IMR-90 (cell line): ENCODE measurements at regions not wholly inside any gene's neighbourhood (a gene's known extent, or its start where the extent isn't known, plus 50 kb on each side); places are given as distances from the start of the nearest gene placed in this dataset.

Source experiments
- ATAC-seq: fragments of 200-7000 bp; cut with Tn5 transposase; 2 replicates; pipeline ENCODE4 v1.9.1; 2020; ENCODE audit warnings: low read depth, mild to moderate bottlenecking, moderate library complexity
- BruUV-seq: library from RNA; stranded (reverse); fragments of 400-500 nt; replicated peaks from 2 replicates; lab custom pipeline; 2021; lab: Mats Ljungman, UMichigan
- CTCF ChIA-PET: fragments of 300-600 bp; formaldehyde crosslinking; extraction: SDS; loops from one replicate; lab custom pipeline; 2021; ENCODE audit warnings: antibody characterized with exemption; lab: Yijun Ruan, JAX
- POLR2A ChIA-PET: fragments of 300-600 bp; sonication (Branson Sonifier 250); formaldehyde crosslinking; loops from one replicate; lab custom pipeline; 2022; ENCODE audit warnings: antibody characterized with exemption; ENCODE audit not compliant: unreplicated experiment; lab: Charles Lee
- DNase-seq: peaks from one replicate; pipeline ENCODE4 v3.0.0; 2013
- H2AFZ ChIP-seq: replicated peaks from 2 replicates; pipeline ENCODE3; 2013; ENCODE audit warnings: low read length, mild to moderate bottlenecking; ENCODE audit not compliant: poor library complexity
- H2AK5ac ChIP-seq: 2 replicates; pipeline ENCODE4 v1.6.1; 2013; ENCODE audit warnings: low read depth, low read length, inconsistent platforms
- H2AK9ac ChIP-seq: replicated peaks from 2 replicates; pipeline ENCODE3; 2013; ENCODE audit warnings: mild to moderate bottlenecking, low read depth, low read length, moderate library complexity; ENCODE audit not compliant: poor library complexity
- H2BK120ac ChIP-seq: 2 replicates; pipeline ENCODE4 v1.6.1; 2013; ENCODE audit warnings: low read depth, low read length, inconsistent platforms
- H2BK15ac ChIP-seq: 3 replicates; pipeline ENCODE4 v1.6.1; 2013; ENCODE audit warnings: low read depth, low read length, inconsistent platforms
- H2BK20ac ChIP-seq: 2 replicates; pipeline ENCODE4 v1.6.1; 2013; ENCODE audit warnings: low read depth, mild to moderate bottlenecking, inconsistent platforms, low read length, moderate library complexity
- H2BK5ac ChIP-seq: 2 replicates; pipeline ENCODE4 v1.6.1; 2013; ENCODE audit warnings: mild to moderate bottlenecking, low read depth, low read length, inconsistent platforms; ENCODE audit not compliant: poor library complexity, severe bottlenecking
- H3K14ac ChIP-seq: replicated peaks from 2 replicates; pipeline ENCODE4 v1.6.1; 2013; ENCODE audit warnings: low read depth, low read length, inconsistent platforms
- H3K18ac ChIP-seq: 2 replicates; pipeline ENCODE4 v1.6.1; 2013; ENCODE audit warnings: low read depth, low read length, control low read depth
- H3K23ac ChIP-seq: 2 replicates; pipeline ENCODE4 v1.6.1; 2013; ENCODE audit warnings: low read depth, low read length, inconsistent platforms
- H3K27ac ChIP-seq: 2 replicates; pipeline ENCODE4 v1.5.1; 2013; ENCODE audit warnings: mild to moderate bottlenecking, control low read depth, low read length; ENCODE audit not compliant: insufficient read depth
- H3K27me3 ChIP-seq: 2 replicates; pipeline ENCODE4 v1.6.1; 2013; ENCODE audit warnings: low read length; ENCODE audit not compliant: control insufficient read depth, insufficient read depth
- H3K36me3 ChIP-seq: 2 replicates; pipeline ENCODE4 v1.6.1; 2013; ENCODE audit warnings: low read length, mixed read lengths; ENCODE audit not compliant: control insufficient read depth, insufficient read depth
- H3K4ac ChIP-seq: 2 replicates; pipeline ENCODE4 v1.6.1; 2013; ENCODE audit warnings: low read depth, low read length, inconsistent platforms
- H3K4me1 ChIP-seq: 2 replicates; pipeline ENCODE4 v1.6.1; 2013; ENCODE audit warnings: low read length, mixed read lengths; ENCODE audit not compliant: control insufficient read depth, insufficient read depth
- H3K4me2 ChIP-seq: 2 replicates; pipeline ENCODE4 v1.6.1; 2013; ENCODE audit warnings: low read depth, mild to moderate bottlenecking, control low read depth, low read length, moderate library complexity
- H3K4me3 ChIP-seq: 2 replicates; pipeline ENCODE4 v1.5.1; 2013; ENCODE audit warnings: low read depth, mild to moderate bottlenecking, control low read depth, low read length, moderate library complexity; ENCODE audit not compliant: insufficient read depth
- H3K56ac ChIP-seq: 2 replicates; pipeline ENCODE4 v1.6.1; 2013; ENCODE audit warnings: low read length, inconsistent platforms; ENCODE audit not compliant: insufficient read depth; ENCODE audit errors: extremely low read depth
- H3K79me1 ChIP-seq, 2 experiments: 2 replicates each; pipeline ENCODE4 v1.6.1; 2013; ENCODE audit warnings: low read length in 2 of 2, inconsistent platforms in 1 of 2, low read depth in 1 of 2
- H3K9ac ChIP-seq: 2 replicates; pipeline ENCODE4 v1.6.1; 2013; ENCODE audit warnings: low read depth, low read length, control low read depth
- H3K9me1 ChIP-seq: 2 replicates; pipeline ENCODE4 v1.6.1; 2013; ENCODE audit warnings: low read length, inconsistent platforms; ENCODE audit not compliant: insufficient read depth
- H3K9me3 ChIP-seq: 2 replicates; pipeline ENCODE4 v1.6.1; 2013; ENCODE audit warnings: low read length; ENCODE audit not compliant: control insufficient read depth, insufficient read depth
- H4K20me1 ChIP-seq: 2 replicates; pipeline ENCODE4 v1.6.1; 2013; ENCODE audit warnings: low read length, inconsistent platforms; ENCODE audit not compliant: insufficient read depth
- H4K5ac ChIP-seq: 2 replicates; pipeline ENCODE4 v1.6.1; 2013; ENCODE audit warnings: mild to moderate bottlenecking, low read depth, low read length, control low read depth
- H4K8ac ChIP-seq, 2 experiments: 2 replicates each; pipeline ENCODE4 v1.6.1; 2013; ENCODE audit warnings: low read depth in 2 of 2, low read length in 2 of 2, control low read depth in 1 of 2, inconsistent platforms in 1 of 2
- H4K91ac ChIP-seq: 2 replicates; pipeline ENCODE4 v1.6.1; 2013; ENCODE audit warnings: low read depth, low read length, inconsistent platforms; ENCODE audit not compliant: insufficient read depth
- FOS ChIP-seq: fragments of 150-350 bp; IDR thresholded peaks from 2 replicates; pipeline ENCODE4 v1.6.1; 2016; ENCODE audit warnings: low read depth, low read length
- MAFK ChIP-seq: IDR thresholded peaks from 2 replicates; pipeline ENCODE4 v1.6.1; 2012; ENCODE audit warnings: low read depth, low read length, improper control_type of control experiment
- dilution Hi-C: fragments of 300-500 bp; cut with HindIII; formaldehyde crosslinking; loops from one replicate; pipeline ENCODE4 v1.14.3; 2018; ENCODE audit warnings: low sequenced_read_pairs; ENCODE audit not compliant: unreplicated experiment
- in situ Hi-C: fragments of 300-500 bp; cut with MboI; formaldehyde crosslinking; loops from 3 replicates; pipeline ENCODE4 v1.14.3; 2019; ENCODE audit warnings: low sequenced_read_pairs, inconsistent platforms, mixed read lengths
- intact Hi-C: fragments of 100-400 bp; cut with micrococcal nuclease; formaldehyde crosslinking; loops from 2 replicates; pipeline ENCODE4 v1.10.0; 2022

DNA sequence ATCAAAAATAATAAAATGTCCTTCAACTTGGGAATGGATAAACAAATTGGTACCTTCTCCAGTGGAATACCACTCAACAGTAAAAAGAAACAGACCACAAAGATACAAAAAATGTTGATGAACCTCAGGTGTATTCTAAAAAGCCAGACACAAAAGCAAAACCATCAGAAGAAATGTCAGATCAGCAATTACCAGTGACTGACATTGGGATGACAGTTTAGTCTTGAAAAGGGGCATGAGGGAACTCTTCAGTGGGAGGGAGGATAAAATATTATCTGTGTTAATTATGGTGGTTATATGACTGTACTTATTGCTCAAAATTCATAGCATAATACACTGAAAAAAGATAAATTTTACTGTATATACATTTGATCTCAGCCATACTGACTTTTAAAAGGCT lies 473.0 kb downstream of the TMX3 start:
- no peak overlapping the region for H2BK120ac ChIP-seq
- ChIA-PET POLR2A (no interaction called here), CTCF (no interaction called here)
- BruUV-seq = no TSS peak
- no peak overlapping the region for H3K9ac ChIP-seq
- no peak overlapping the region for H2AK9ac ChIP-seq
- in situ Hi-C loops = no loop called here
- DNase-seq (no peak), ATAC-seq (no peak)
- H4K8ac ChIP-seq = no peak overlapping the region
- H3K4me2 ChIP-seq = no peak overlapping the region
- H3K14ac ChIP-seq = no peak overlapping the region
- intact Hi-C loops = no loop called here
- no peak overlapping the region for H3K23ac ChIP-seq
- TF ChIP-seq MAFK (peak; percentile 68), FOS (no peak)
- no peak overlapping the region for H2BK15ac ChIP-seq
- no peak overlapping the region for H3K18ac ChIP-seq
- H3K56ac ChIP-seq = no peak overlapping the region
- H3K27ac ChIP-seq = no peak overlapping the region
- H3K27me3 ChIP-seq = no peaks in the 10 kb centered on the region
- H2BK5ac ChIP-seq = no peak overlapping the region
- H3K79me1 ChIP-seq = no peaks in the 10 kb centered on the region
- H3K9me1 ChIP-seq = no peaks in the 10 kb centered on the region
- dilution Hi-C loops = no loop called here
- H2AK5ac ChIP-seq = no peak overlapping the region
- no peak overlapping the region for H2AFZ ChIP-seq
- 0 out of 2 replicates have a peak, but pooled peaks cover 2% of the 10 kb centered on the region for H3K9me3 ChIP-seq
- no peak overlapping the region for H2BK20ac ChIP-seq
- no peaks in the 10 kb centered on the region for H4K20me1 ChIP-seq
- H3K4me1 ChIP-seq = no peaks in the 10 kb centered on the region
- no peak overlapping the region for H4K91ac ChIP-seq
- H3K4me3 ChIP-seq = no peak overlapping the region
- no peaks in the 10 kb centered on the region for H3K36me3 ChIP-seq
- no peak overlapping the region for H4K5ac ChIP-seq
- H3K4ac ChIP-seq = no peak overlapping the region
